GM10248 (cell line): ENCODE measurements at regions not wholly inside any gene's neighbourhood (a gene's known extent, or its start where the extent isn't known, plus 50 kb on each side); places are given as distances from the start of the nearest gene placed in this dataset.

Experiments
- CTCF ChIA-PET: fragments of 300-600 bp; sonication (Branson Sonifier 250); formaldehyde crosslinking; extraction: SDS; loops from one replicate; lab custom pipeline; 2021; ENCODE audit warnings: antibody characterized with exemption; lab: Yijun Ruan, JAX
- POLR2A ChIA-PET: fragments of 350-650 bp; sonication (Branson Sonifier 250); formaldehyde crosslinking; extraction: SDS; loops from one replicate; lab custom pipeline; 2020; ENCODE audit warnings: antibody characterized with exemption; lab: Yijun Ruan, JAX
- DNase-seq: peaks from one replicate; pipeline ENCODE4 v3.0.0; 2012; ENCODE audit errors: extremely low spot score
- CTCF ChIP-seq: IDR thresholded peaks from 2 replicates; pipeline ENCODE4 v1.5.1; 2012; ENCODE audit warnings: mild to moderate bottlenecking, low read depth; ENCODE audit errors: extremely low read depth, missing control alignments, control extremely low read depth

DNA sequence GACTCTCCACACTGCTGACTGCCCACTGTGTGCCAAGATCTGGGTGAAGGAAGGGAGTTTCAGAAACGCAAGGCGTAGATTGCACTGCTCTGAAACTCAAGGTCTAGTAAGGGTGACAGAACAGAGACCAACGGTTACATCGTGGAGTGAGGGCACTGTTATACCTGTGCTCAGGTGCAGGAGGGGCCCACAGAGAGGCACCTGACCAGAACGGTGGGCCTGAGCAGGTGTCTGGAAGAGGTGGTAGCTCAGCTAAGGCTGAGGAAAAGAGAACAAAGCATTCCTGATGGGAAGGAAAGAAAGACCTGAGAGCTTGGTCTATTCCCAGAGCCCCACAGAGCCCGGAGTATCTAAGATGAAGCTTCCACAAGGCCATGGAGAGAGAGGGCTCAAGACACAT, 267.2 kb downstream of the MED10 start:
- ChIA-PET POLR2A (no interaction called here), CTCF (no interaction called here)
- no peak for TF ChIP-seq CTCF
- no peak for DNase-seq

- CTCF ChIA-PET: no interaction called here
- POLR2A ChIA-PET: no interaction called here
- no peak for TF ChIP-seq CTCF
- DNase-seq: no peak
Observed at GRCh38 chr5:6110441-6111005, 267.8 kb downstream of the MED10 start.

GRCh38 chr5:6108981-6109825, 269.1 kb downstream of the MED10 start:
- ChIA-PET POLR2A (no interaction called here), CTCF (interaction anchor here (1.2 kb wide), 1 partner anchor 8 kb away, joined by 3 read pairs; no protein-coding TSS in a partner anchor)
- no peak for TF ChIP-seq CTCF
- DNase-seq: no peak

DNA sequence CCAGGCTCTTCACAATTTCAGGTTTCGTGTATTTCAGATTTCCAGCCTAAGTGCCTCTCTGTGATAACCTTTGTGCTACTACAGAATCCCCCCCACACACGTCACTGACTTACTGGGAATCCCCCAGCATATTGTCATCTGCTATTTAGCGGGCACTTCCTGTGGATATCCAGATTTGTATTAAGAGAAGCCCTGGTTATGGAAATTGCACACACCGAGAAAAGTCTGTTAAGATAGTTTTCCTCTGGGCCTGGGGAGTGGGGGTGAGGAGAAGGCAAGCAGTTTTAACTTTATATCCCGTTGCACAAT, 269.9 kb downstream of the MED10 start:
- no peak for DNase-seq
- no peak for TF ChIP-seq CTCF
- CTCF ChIA-PET: interaction anchor here (1.2 kb wide), 1 partner anchor 9 kb away, joined by 3 read pairs; no protein-coding TSS in a partner anchor
- POLR2A ChIA-PET: no interaction called here

DNA sequence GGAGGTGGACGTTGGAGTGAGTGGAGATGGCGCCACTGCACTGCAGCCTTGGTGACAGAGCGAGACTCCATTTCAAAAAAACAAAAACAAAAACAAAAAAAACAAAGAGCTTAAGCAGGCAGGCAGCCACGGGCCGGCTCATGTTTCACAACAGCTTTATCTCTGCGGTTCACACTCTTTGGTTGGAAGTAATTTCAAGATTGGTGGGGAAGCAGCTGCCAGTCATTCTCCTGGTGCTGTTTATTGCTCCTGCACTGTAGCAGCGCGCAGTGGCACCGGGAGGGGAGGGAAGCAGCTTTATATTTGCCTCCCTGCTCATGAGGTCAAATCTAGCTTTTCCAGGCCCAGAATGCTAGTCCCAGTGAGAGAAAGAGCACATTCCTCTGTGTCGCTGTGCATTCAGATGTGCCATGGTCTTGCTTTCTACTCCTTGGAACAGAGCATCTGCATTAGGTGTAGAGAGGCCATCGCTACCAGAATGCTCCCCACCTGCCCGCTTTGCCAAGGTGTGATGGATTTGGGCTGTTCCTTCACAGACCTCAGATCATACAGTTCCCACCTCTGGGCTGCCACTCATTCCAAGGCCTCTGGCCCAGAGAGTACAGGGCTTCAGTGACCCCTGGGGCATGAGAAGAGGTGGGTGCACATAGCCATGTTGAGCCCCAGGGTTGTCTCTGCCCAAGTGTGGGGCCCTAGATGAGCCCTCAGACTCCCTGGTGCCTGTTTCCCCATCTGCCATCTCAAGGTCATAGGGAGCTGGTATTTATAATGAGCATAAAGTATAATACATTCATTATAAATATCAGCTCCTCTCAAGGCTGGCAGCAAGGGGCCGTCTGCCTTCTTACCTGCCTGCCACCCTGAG, 270.4 kb downstream of the MED10 start:
- TF ChIP-seq CTCF: no peak
- ChIA-PET POLR2A (no interaction called here), CTCF (interaction anchor here (1.2 kb wide), 1 partner anchor 9 kb away, joined by 3 read pairs; no protein-coding TSS in a partner anchor)

DNA sequence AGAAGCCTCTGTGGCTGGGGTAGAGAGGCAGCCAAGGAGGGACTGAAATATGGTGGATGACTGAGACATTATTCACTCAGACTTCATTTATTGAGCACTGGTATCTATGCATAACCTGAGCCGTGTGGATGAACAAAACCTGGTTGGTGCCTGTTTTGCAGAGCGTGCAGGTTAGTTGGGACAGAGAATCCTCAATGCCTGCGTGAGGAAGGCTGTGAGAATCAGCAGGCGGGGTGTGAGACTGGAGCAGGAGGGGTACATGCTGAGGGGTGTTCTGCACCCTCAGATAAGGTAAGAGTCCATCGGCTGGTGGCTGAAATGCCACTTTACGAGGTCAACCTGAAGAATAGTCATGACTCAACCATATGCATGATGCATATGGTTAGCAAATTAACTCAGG, 271.6 kb downstream of the MED10 start:
- CTCF ChIA-PET: no interaction called here
- POLR2A ChIA-PET: no interaction called here
- no peak for DNase-seq
- TF ChIP-seq CTCF: no peak

More for the DNA sequence above, 270.4 kb downstream of the MED10 start:
- DNase-seq: no peak
